ENCODE measurements at regions not wholly inside any gene's neighbourhood (a gene's known extent, or its start where the extent isn't known, plus 50 kb on each side); places are given as distances from the start of the nearest gene placed in this dataset.

DNA sequence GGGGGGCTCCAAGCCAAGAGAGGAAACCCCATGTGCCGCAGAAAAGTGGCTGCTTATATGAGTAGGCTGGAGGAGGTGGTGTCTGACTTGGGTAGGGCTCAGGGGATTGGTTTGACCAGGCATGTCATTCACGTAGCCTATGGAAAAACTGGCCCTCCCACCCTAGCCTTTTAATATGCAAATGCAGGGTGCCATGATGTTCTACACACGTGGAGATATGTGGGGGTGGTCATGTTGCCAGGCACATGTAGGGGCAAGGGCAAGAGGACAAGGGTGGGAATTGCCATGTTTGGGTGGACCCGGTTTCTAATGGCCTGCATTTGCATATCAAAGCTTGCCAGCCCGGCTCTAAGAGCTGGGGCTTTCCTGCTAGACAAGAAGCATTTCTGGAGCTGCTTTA lies 86.9 kb upstream of the SHISA3 start:
- SMC1A ChIA-PET (ENCODE audit: uncharacterized antibody, unreplicated experiment): no interaction called here
- in situ Hi-C loops (cut with MboI): no loop called here

DNA sequence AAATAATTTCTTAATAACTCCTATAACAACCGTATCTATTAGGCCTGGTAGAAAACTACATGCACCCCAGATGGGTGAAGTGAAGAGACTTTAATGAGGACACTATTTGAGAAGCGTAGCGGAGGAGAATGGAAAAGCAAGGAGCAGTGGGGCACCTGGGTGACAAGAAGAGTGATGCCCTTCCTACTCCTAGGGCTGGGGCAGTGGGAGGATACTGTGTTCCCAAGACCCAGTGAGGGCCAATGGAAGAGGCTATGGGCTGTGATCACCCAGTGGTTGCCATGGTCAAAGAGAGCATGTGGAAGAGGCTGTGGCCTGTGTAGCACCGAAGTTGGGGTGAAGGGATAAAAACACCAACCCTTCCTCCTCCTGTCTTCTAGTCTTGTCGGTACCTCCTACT lies 86.5 kb upstream of the SHISA3 start:
- no peak overlapping the region for H3K27ac ChIP-seq (ENCODE audit: control insufficient read depth, insufficient read depth)
- ChIA-PET POLR2A (no interaction called here), SMC1A (ENCODE audit: uncharacterized antibody, unreplicated experiment) (no interaction called here), CTCF (no interaction called here), RAD21 (ENCODE audit: unreplicated experiment) (no interaction called here)
- no peaks in the 10 kb centered on the region for H3K36me3 ChIP-seq (ENCODE audit: control insufficient read depth in 2 of 2, insufficient read depth in 2 of 2, low read length in 1 of 2)
- in situ Hi-C loops (cut with MboI): no loop called here
- WGBS (ENCODE audit: insufficient coverage, insufficient replicate concordance, low lambda C conversion rate, missing lambda C conversion rate): 70% methylated on average over 5 of the region's 5 CpGs
- ATAC-seq: no peak
- DNase-seq (ENCODE audit: low read depth, low spot score): no peak
- no peaks in the 10 kb centered on the region for H3K4me1 ChIP-seq (ENCODE audit: control insufficient read depth, insufficient read depth, low read length)
- H4K20me1 ChIP-seq (ENCODE audit: control insufficient read depth, insufficient read depth): no peaks in the 10 kb centered on the region
- no peaks in the 10 kb centered on the region for H3K79me2 ChIP-seq (ENCODE audit: control insufficient read depth, insufficient read depth, low read length)
- H3K9ac ChIP-seq (ENCODE audit: control insufficient read depth, insufficient read depth, low read length): no peak overlapping the region
- no TSS peak for BruUV-seq (replicated peaks)
- no peak for FAIRE-seq
- H2AFZ ChIP-seq (ENCODE audit: control insufficient read depth, low read depth, low read length): no peak overlapping the region
- H3K9me3 ChIP-seq (replicated peaks; ENCODE audit: control insufficient read depth, insufficient read depth, low read length): no peaks in the 10 kb centered on the region; the same call in 1 of the 3 replicates
- H3K27me3 ChIP-seq (replicated peaks in 1 of 2; ENCODE audit: control insufficient read depth in 2 of 2, insufficient read depth in 2 of 2, low read length in 1 of 2): no peaks in the 10 kb centered on the region
- intact Hi-C loops (cut with micrococcal nuclease; ENCODE audit: unreplicated experiment): no loop called here
- no peak overlapping the region for H3K4me3 ChIP-seq
- TF ChIP-seq, protein P1, sequence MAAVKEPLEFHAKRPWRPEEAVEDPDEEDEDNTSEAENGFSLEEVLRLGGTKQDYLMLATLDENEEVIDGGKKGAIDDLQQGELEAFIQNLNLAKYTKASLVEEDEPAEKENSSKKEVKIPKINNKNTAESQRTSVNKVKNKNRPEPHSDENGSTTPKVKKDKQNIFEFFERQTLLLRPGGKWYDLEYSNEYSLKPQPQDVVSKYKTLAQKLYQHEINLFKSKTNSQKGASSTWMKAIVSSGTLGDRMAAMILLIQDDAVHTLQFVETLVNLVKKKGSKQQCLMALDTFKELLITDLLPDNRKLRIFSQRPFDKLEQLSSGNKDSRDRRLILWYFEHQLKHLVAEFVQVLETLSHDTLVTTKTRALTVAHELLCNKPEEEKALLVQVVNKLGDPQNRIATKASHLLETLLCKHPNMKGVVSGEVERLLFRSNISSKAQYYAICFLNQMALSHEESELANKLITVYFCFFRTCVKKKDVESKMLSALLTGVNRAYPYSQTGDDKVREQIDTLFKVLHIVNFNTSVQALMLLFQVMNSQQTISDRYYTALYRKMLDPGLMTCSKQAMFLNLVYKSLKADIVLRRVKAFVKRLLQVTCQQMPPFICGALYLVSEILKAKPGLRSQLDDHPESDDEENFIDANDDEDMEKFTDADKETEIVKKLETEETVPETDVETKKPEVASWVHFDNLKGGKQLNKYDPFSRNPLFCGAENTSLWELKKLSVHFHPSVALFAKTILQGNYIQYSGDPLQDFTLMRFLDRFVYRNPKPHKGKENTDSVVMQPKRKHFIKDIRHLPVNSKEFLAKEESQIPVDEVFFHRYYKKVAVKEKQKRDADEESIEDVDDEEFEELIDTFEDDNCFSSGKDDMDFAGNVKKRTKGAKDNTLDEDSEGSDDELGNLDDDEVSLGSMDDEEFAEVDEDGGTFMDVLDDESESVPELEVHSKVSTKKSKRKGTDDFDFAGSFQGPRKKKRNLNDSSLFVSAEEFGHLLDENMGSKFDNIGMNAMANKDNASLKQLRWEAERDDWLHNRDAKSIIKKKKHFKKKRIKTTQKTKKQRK (IDR thresholded peaks at IDR 0.05; ENCODE audit: low read depth, low read length): no peak
- TF ChIP-seq RUNX3 (IDR thresholded peaks at IDR 0.05; ENCODE audit: low read length): no peak
- TF ChIP-seq IRF5 (IDR thresholded peaks at IDR 0.05; ENCODE audit: borderline replicate concordance): no peak
- TF ChIP-seq EZH2 (IDR thresholded peaks at IDR 0.05; ENCODE audit: borderline replicate concordance, control insufficient read depth, low read depth, low read length): no peak
- TF ChIP-seq NFXL1 (IDR thresholded peaks at IDR 0.05; ENCODE audit: borderline replicate concordance): no peak
- no peak for TF ChIP-seq HDGF (IDR thresholded peaks at IDR 0.05)
- TF ChIP-seq SUZ12 (IDR thresholded peaks at IDR 0.05; ENCODE audit: unreplicated experiment): no peak
- H3K4me2 ChIP-seq (ENCODE audit: control insufficient read depth, insufficient read depth): no peak overlapping the region

More for the DNA sequence above, 86.9 kb upstream of the SHISA3 start:
- Histone ChIP-seq H3K36me3 (ENCODE audit: control insufficient read depth in 2 of 2, insufficient read depth in 2 of 2, low read length in 1 of 2) (no peaks in the 10 kb centered on the region), H3K79me2 (ENCODE audit: control insufficient read depth, insufficient read depth, low read length) (no peaks in the 10 kb centered on the region), H2AFZ (ENCODE audit: control insufficient read depth, low read depth, low read length) (no peak overlapping the region), H3K27ac (ENCODE audit: control insufficient read depth, insufficient read depth) (no peak overlapping the region), H3K27me3 (replicated peaks in 1 of 2; ENCODE audit: control insufficient read depth in 2 of 2, insufficient read depth in 2 of 2, low read length in 1 of 2) (no peaks in the 10 kb centered on the region), H3K4me3 (no peak overlapping the region), H4K20me1 (ENCODE audit: control insufficient read depth, insufficient read depth) (no peaks in the 10 kb centered on the region), H3K9me3 (replicated peaks; ENCODE audit: control insufficient read depth, insufficient read depth, low read length) (no peaks in the 10 kb centered on the region; the same call in 1 of the 3 replicates), H3K4me1 (ENCODE audit: control insufficient read depth, insufficient read depth, low read length) (no peaks in the 10 kb centered on the region), H3K9ac (ENCODE audit: control insufficient read depth, insufficient read depth, low read length) (no peak overlapping the region), H3K4me2 (ENCODE audit: control insufficient read depth, insufficient read depth) (no peak overlapping the region)
- DNase-seq (ENCODE audit: low read depth, low spot score) (no peak), FAIRE-seq (no peak), ATAC-seq (no peak)
- CTCF ChIA-PET: no interaction called here
- POLR2A ChIA-PET: no interaction called here
- RAD21 ChIA-PET (ENCODE audit: unreplicated experiment): no interaction called here
- intact Hi-C loops (cut with micrococcal nuclease; ENCODE audit: unreplicated experiment): no loop called here
- BruUV-seq (replicated peaks): no TSS peak
- TF ChIP-seq PKNOX1 (IDR thresholded peaks at IDR 0.05) (peak; percentile 53), SPI1 (IDR thresholded peaks at IDR 0.05; ENCODE audit: borderline replicate concordance, insufficient read depth, low read depth, low read length) (no peak), SRF (IDR thresholded peaks at IDR 0.05; ENCODE audit: low read depth in 2 of 2, low read length in 2 of 2) (peak in 1 of 2 experiments; percentile 75; a peak in 1 of 4 replicates), NFYA (IDR thresholded peaks at IDR 0.05; ENCODE audit: borderline replicate concordance, low read depth, low read length) (no peak), POU2F2 (IDR thresholded peaks at IDR 0.05; ENCODE audit: borderline replicate concordance, low read depth, low read length) (0 out of 3 replicates have a peak, but pooled peaks have one; percentile 9)
- WGBS (ENCODE audit: insufficient coverage, insufficient replicate concordance, low lambda C conversion rate, missing lambda C conversion rate): 20% methylated on average over 5 of the region's 5 CpGs
